GM12873 (cell line): ENCODE measurements at regions not wholly inside any gene's neighbourhood (a gene's known extent, or its start where the extent isn't known, plus 50 kb on each side); places are given as distances from the start of the nearest gene placed in this dataset.

ENCODE experiments used
- CTCF ChIP-seq: IDR thresholded peaks from 2 replicates; pipeline ENCODE4 v1.5.1; 2012; ENCODE audit warnings: low read depth, mild to moderate bottlenecking, moderate library complexity, low read length, control low read depth; ENCODE audit not compliant: insufficient read depth; ENCODE audit errors: missing control alignments

- TF ChIP-seq CTCF: no peak
These were observed 357.6 kb downstream of the DSC3 start for GRCh38 chr18:30684825-30685481.

GRCh38 chr18:30683836-30684235, 358.7 kb downstream of the DSC3 start:
- TF ChIP-seq CTCF: no peak

- no peak for TF ChIP-seq CTCF
These were observed 359.9 kb downstream of the DSC3 start for GRCh38 chr18:30682672-30683071.

- TF ChIP-seq CTCF: no peak
These were observed 363.1 kb downstream of the DSC3 start for GRCh38 chr18:30679285-30679930.

GRCh38 chr18:30676053-30676480, 366.5 kb downstream of the DSC3 start:
- TF ChIP-seq CTCF: no peak

GRCh38 chr18:30675493-30675892, 367.0 kb downstream of the DSC3 start:
- TF ChIP-seq CTCF: no peak

GRCh38 chr18:30675072-30675471, 367.5 kb downstream of the DSC3 start:
- no peak for TF ChIP-seq CTCF
